Gastrocnemius medialis (tissue), 4 donors: ENCODE measurements at regions not wholly inside any gene's neighbourhood (a gene's known extent, or its start where the extent isn't known, plus 50 kb on each side); places are given as distances from the start of the nearest gene placed in this dataset.

Experiments used
- POLR2A ChIP-seq, 2 donors: fragments of 450-650 bp; IDR thresholded peaks; one replicate each; pipeline ENCODE4 v1.6.1; 2017; ENCODE audit warnings: antibody characterized with exemption in 2 of 2, mild to moderate bottlenecking in 2 of 2, moderate library complexity in 2 of 2
- TF ChIP-seq, protein P1 (sequence below), 5 experiments: fragments of 450-650 bp in 3 of 5; fragments of 200-600 bp in 2 of 5; sonication (generic) in 2 of 5; IDR thresholded peaks in 4 of 5; conservative IDR thresholded peaks in 1 of 5; 1 replicate in 4 of 5; 2 replicates in 1 of 5; pipeline ENCODE4 v1.5.1; 2016 to 2019; ENCODE audit warnings: antibody characterized with exemption in 5 of 5, mild to moderate bottlenecking in 3 of 5, moderate library complexity in 3 of 5

DNA sequence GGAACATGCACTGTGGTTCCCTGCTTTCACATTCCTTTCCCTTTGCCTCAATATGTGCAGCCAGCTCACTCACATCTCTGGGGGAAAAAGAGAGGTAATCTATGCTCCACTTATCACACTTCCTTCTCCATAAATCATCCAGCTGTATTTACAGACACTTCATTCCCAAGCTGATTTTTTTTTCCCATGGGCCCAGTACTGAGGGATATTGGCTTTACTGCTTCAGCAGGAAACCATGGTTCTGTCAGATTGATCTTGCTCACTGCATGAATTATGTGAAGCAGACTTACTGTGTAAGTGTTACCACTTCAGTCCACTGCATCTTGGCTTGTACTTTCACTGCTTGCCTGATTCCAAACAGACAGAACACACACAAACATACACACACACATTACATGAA is 555.6 kb downstream of the CCER1 start:
- no peak for TF ChIP-seq POLR2A (IDR thresholded peaks at IDR 0.05)
- TF ChIP-seq, protein P1, sequence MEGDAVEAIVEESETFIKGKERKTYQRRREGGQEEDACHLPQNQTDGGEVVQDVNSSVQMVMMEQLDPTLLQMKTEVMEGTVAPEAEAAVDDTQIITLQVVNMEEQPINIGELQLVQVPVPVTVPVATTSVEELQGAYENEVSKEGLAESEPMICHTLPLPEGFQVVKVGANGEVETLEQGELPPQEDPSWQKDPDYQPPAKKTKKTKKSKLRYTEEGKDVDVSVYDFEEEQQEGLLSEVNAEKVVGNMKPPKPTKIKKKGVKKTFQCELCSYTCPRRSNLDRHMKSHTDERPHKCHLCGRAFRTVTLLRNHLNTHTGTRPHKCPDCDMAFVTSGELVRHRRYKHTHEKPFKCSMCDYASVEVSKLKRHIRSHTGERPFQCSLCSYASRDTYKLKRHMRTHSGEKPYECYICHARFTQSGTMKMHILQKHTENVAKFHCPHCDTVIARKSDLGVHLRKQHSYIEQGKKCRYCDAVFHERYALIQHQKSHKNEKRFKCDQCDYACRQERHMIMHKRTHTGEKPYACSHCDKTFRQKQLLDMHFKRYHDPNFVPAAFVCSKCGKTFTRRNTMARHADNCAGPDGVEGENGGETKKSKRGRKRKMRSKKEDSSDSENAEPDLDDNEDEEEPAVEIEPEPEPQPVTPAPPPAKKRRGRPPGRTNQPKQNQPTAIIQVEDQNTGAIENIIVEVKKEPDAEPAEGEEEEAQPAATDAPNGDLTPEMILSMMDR (IDR thresholded peaks at IDR 0.05 in 4 of 5, conservative IDR thresholded peaks at IDR 0.05 in 1 of 5), result no peak
